ENCODE measurements at regions not wholly inside any gene's neighbourhood (a gene's known extent, or its start where the extent isn't known, plus 50 kb on each side); places are given as distances from the start of the nearest gene placed in this dataset.

DNA sequence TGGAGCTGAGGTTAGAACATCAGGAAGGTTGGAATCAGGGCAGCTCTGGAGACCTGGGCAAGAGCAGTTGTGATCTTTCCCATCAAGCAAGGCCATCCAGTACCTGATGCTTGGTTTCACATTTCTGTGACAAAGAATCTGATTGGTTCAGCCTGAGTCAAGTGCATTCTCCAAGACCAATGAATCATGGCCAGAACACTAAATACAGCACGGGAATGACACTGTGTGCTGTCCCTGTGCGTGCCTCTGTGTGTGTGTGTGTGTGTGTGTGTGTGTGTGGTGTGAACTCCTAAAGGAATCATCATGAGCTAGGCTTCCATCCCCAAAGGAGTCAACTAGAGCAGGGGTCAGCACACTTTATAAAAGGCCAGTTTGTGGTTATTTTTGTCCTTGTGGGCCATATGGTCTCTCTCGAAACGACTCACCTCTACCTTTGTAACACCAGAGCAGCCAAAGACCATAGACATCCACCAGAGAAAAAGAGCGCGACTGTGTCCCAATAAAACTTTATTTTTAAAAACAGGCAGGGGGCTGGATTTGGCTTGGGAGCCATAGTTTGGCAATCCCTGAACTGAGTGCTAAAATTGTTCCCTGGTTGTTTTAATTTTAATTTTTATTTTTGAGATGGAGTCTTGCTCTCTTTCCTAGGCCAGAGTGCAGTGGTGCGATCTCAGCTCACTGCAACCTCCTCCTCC lies 99.7 kb downstream of the INHBB start:
- Histone ChIP-seq H3K9ac (ENCODE audit: low read length) (no peak overlapping the region), H2BK12ac (ENCODE audit: low read length) (no peak overlapping the region), H3K27ac (ENCODE audit: low read depth, low read length) (no peak overlapping the region), H3K79me2 (ENCODE audit: control insufficient read depth, insufficient read depth, low read length, poor library complexity) (no peaks in the 10 kb centered on the region), H3K23ac (ENCODE audit: low read length) (no peak overlapping the region), H4K91ac (ENCODE audit: low read depth, low read length) (no peak overlapping the region), H4K12ac (ENCODE audit: low read depth, low read length) (no peak overlapping the region), H3K18ac (ENCODE audit: low read length) (no peak overlapping the region), H3K4me2 (ENCODE audit: low read length) (no peak overlapping the region), H3K9me3 (ENCODE audit: insufficient read depth, low read depth, low read length) (peaks cover 2% of the 10 kb centered on the region), H2AK5ac (ENCODE audit: low read length) (no peak overlapping the region), H3K14ac (ENCODE audit: low read length) (no peak overlapping the region), H3K4ac (ENCODE audit: low read depth, low read length) (no peak overlapping the region), H3K27me3 (ENCODE audit: insufficient read depth, low read length) (peaks cover 12% of the 10 kb centered on the region), H2BK5ac (ENCODE audit: low read depth, low read length, poor library complexity) (no peak overlapping the region), H3K79me1 (ENCODE audit: low read length) (no peaks in the 10 kb centered on the region), H4K8ac (ENCODE audit: low read depth, low read length) (no peak overlapping the region), H3K36me3 (ENCODE audit: control insufficient read depth in 1 of 2, insufficient read depth in 2 of 2, low read length in 2 of 2) (no peaks in the 10 kb centered on the region), H3K4me1 (ENCODE audit: control insufficient read depth in 1 of 2, insufficient read depth in 2 of 2, low read length in 2 of 2) (peaks cover 11 to 12% of the 10 kb centered on the region in 2 experiments), H2BK120ac (ENCODE audit: insufficient read depth, low read length, poor library complexity) (no peak overlapping the region), H3K4me3 (ENCODE audit: low read depth, low read length) (no peak overlapping the region), H2AFZ (ENCODE audit: insufficient read depth, low read length, poor library complexity) (no peak overlapping the region)
- DNase-seq: no peak
- no CpG with 5 or more reads among the region's 7 CpGs for WGBS (ENCODE audit: extremely low coverage, insufficient coverage, insufficient read length)

DNA sequence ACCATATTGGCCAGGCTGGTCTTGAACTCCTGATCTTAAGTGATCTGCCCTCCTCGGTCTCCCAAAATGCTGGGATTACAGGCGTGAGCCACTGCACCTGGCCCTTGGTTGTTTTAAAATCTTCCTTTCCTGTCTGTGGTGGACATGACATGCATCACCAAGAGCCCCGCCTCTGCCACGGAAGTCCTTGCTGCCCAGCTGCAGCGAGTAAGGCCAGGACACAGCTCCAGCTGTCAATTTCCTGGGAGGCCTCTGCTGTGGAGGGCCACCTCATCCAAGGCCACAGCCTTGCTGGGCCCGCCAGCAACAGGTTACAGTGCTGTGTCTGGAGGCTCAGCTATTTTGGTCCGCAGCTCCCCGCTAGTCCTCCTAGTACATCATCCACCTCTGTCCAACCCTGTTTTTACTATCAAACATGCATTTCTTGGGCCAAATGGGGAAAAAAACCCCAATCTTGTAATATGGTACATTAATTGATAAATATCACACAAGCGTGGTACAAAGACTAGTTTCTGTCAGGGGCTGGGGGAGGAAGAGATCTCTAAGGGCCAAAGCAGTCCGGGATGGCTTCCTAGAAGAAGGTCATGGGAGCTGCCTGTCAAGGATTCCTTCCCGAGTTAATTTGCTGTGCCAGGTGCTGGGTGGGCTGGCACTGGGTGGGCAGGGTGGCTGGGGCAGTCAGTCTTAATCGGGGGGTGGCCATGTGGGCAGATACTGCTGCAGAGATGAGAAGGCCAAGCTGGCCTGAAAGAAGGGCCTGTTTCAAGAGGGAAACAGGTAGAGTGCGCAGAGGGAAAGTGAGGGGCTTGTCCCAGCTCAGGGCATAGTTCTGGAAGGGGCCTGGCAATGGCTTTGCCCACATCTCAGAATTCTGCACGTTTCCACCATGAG lies 100.5 kb downstream of the INHBB start:
- DNase-seq: no peak
- H3K36me3 ChIP-seq (ENCODE audit: control insufficient read depth in 1 of 2, insufficient read depth in 2 of 2, low read length in 2 of 2): no peaks in the 10 kb centered on the region
- WGBS (ENCODE audit: extremely low coverage, insufficient coverage, insufficient read length): no CpG with 5 or more reads among the region's 14 CpGs
- no peak overlapping the region for H2AK5ac ChIP-seq (ENCODE audit: low read length)
- H4K12ac ChIP-seq (ENCODE audit: low read depth, low read length): no peak overlapping the region
- H4K8ac ChIP-seq (ENCODE audit: low read depth, low read length): no peak overlapping the region
- H2BK12ac ChIP-seq (ENCODE audit: low read length): no peak overlapping the region
- H3K9ac ChIP-seq (ENCODE audit: low read length): no peak overlapping the region
- H2BK5ac ChIP-seq (ENCODE audit: low read depth, low read length, poor library complexity): no peak overlapping the region
- H3K79me2 ChIP-seq (ENCODE audit: control insufficient read depth, insufficient read depth, low read length, poor library complexity): no peaks in the 10 kb centered on the region
- no peak overlapping the region for H3K4me2 ChIP-seq (ENCODE audit: low read length)
- H3K27me3 ChIP-seq (ENCODE audit: insufficient read depth, low read length): peaks cover 10% of the 10 kb centered on the region
- no peak overlapping the region for H3K4me3 ChIP-seq (ENCODE audit: low read depth, low read length)
- H4K91ac ChIP-seq (ENCODE audit: low read depth, low read length): no peak overlapping the region
- H3K4me1 ChIP-seq (ENCODE audit: control insufficient read depth in 1 of 2, insufficient read depth in 2 of 2, low read length in 2 of 2): peaks cover 11 to 12% of the 10 kb centered on the region in 2 experiments
- no peak overlapping the region for H2AFZ ChIP-seq (ENCODE audit: insufficient read depth, low read length, poor library complexity)
- no peak overlapping the region for H3K23ac ChIP-seq (ENCODE audit: low read length)
- no peak overlapping the region for H2BK120ac ChIP-seq (ENCODE audit: insufficient read depth, low read length, poor library complexity)
- no peak overlapping the region for H3K4ac ChIP-seq (ENCODE audit: low read depth, low read length)
- peaks cover 2% of the 10 kb centered on the region for H3K9me3 ChIP-seq (ENCODE audit: insufficient read depth, low read depth, low read length)
- H3K79me1 ChIP-seq (ENCODE audit: low read length): no peaks in the 10 kb centered on the region
- H3K27ac ChIP-seq (ENCODE audit: low read depth, low read length): no peak overlapping the region
- no peak overlapping the region for H3K14ac ChIP-seq (ENCODE audit: low read length)
- H3K18ac ChIP-seq (ENCODE audit: low read length): no peak overlapping the region

DNA sequence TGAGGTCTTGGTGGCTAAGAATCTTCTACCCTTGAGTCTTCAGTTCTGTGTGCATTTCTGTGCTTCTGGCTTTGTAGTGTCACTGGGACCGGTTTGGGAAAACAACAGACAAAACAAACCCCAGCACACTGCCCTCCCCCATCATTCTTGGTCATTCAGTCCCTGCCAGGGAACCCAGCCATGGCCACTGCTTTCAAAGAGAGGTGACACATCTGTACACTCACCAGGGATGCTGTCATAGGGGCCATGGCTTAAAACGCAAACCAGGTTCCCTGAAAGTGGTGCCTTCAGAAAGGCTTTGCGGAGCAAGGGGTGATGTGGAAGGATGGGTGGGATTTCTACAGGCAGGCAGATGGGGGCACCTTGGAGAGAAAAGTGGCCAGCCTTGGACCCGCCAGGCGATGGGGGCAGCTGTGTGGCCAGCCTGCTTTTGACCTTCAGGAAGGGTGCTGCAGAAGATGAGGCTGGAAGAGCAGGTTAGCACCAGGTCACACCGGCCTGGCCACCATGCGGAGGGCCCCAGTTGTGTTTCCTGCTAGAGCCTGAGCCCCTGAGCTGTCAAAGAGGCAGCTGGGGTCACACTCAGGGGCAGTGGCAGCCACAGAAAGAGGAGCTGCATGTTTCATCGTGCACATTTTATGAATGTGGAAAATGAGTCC lies 101.3 kb downstream of the INHBB start:
- Histone ChIP-seq H4K8ac (ENCODE audit: low read depth, low read length) (no peak overlapping the region), H3K27ac (ENCODE audit: low read depth, low read length) (no peak overlapping the region), H2AFZ (ENCODE audit: insufficient read depth, low read length, poor library complexity) (no peak overlapping the region)

DNA sequence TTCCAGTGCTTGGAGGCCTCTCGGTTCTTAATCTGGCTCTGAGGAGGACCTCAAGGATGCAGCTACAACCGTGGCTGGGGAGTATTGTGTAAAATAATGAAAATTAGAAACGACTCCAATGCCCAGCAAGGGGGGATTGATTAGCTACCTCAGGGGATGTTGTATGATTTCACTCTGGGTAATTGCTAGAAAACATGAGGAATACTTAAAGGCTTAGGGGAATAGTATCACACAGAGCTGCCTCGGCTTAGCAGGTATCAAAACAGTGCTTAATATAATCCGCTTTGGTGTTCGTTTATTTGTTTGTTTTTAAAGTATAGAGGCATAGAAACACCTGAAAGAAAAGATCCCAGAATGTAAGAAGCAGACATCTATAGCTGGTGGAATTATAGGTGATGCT lies 102.5 kb downstream of the INHBB start:
- no peaks in the 10 kb centered on the region for H3K27me3 ChIP-seq (ENCODE audit: insufficient read depth, low read length)
- no peak overlapping the region for H3K23ac ChIP-seq (ENCODE audit: low read length)
- H3K4me2 ChIP-seq (ENCODE audit: low read length): no peak overlapping the region
- H3K27ac ChIP-seq (ENCODE audit: low read depth, low read length): no peak overlapping the region
- no peak overlapping the region for H3K14ac ChIP-seq (ENCODE audit: low read length)
- DNase-seq: no peak
- H3K79me1 ChIP-seq (ENCODE audit: low read length): no peaks in the 10 kb centered on the region
- H3K79me2 ChIP-seq (ENCODE audit: control insufficient read depth, insufficient read depth, low read length, poor library complexity): no peaks in the 10 kb centered on the region
- no peak overlapping the region for H3K18ac ChIP-seq (ENCODE audit: low read length)
- no peak overlapping the region for H3K4me3 ChIP-seq (ENCODE audit: low read depth, low read length)
- no peaks in the 10 kb centered on the region for H3K36me3 ChIP-seq (ENCODE audit: control insufficient read depth in 1 of 2, insufficient read depth in 2 of 2, low read length in 2 of 2)
- H4K91ac ChIP-seq (ENCODE audit: low read depth, low read length): no peak overlapping the region
- H2AFZ ChIP-seq (ENCODE audit: insufficient read depth, low read length, poor library complexity): no peak overlapping the region
- peaks cover 5% of the 10 kb centered on the region for H3K9me3 ChIP-seq (ENCODE audit: insufficient read depth, low read depth, low read length)
- WGBS (ENCODE audit: extremely low coverage, insufficient coverage, insufficient read length): no CpG with 5 or more reads among the region's 6 CpGs
- no peak overlapping the region for H2BK5ac ChIP-seq (ENCODE audit: low read depth, low read length, poor library complexity)
- no peak overlapping the region for H2BK12ac ChIP-seq (ENCODE audit: low read length)
- H3K4ac ChIP-seq (ENCODE audit: low read depth, low read length): no peak overlapping the region
- H4K8ac ChIP-seq (ENCODE audit: low read depth, low read length): no peak overlapping the region
- H3K9ac ChIP-seq (ENCODE audit: low read length): no peak overlapping the region
- H2AK5ac ChIP-seq (ENCODE audit: low read length): no peak overlapping the region
- no peak overlapping the region for H2BK120ac ChIP-seq (ENCODE audit: insufficient read depth, low read length, poor library complexity)
- H4K12ac ChIP-seq (ENCODE audit: low read depth, low read length): no peak overlapping the region
- no peaks in the 10 kb centered on the region for H3K4me1 ChIP-seq (ENCODE audit: control insufficient read depth in 1 of 2, insufficient read depth in 2 of 2, low read length in 2 of 2)

More for the DNA sequence above, 101.3 kb downstream of the INHBB start:
- Histone ChIP-seq H3K9me3 (ENCODE audit: insufficient read depth, low read depth, low read length) (peaks cover 2% of the 10 kb centered on the region), H4K91ac (ENCODE audit: low read depth, low read length) (no peak overlapping the region), H3K9ac (ENCODE audit: low read length) (no peak overlapping the region), H2BK5ac (ENCODE audit: low read depth, low read length, poor library complexity) (no peak overlapping the region), H3K4me1 (ENCODE audit: control insufficient read depth in 1 of 2, insufficient read depth in 2 of 2, low read length in 2 of 2) (peaks cover 9 to 10% of the 10 kb centered on the region in 2 experiments), H3K27me3 (ENCODE audit: insufficient read depth, low read length) (peaks cover 4% of the 10 kb centered on the region), H3K14ac (ENCODE audit: low read length) (no peak overlapping the region), H3K36me3 (ENCODE audit: control insufficient read depth in 1 of 2, insufficient read depth in 2 of 2, low read length in 2 of 2) (no peaks in the 10 kb centered on the region), H4K12ac (ENCODE audit: low read depth, low read length) (no peak overlapping the region), H3K4ac (ENCODE audit: low read depth, low read length) (no peak overlapping the region), H3K79me2 (ENCODE audit: control insufficient read depth, insufficient read depth, low read length, poor library complexity) (no peaks in the 10 kb centered on the region), H2BK12ac (ENCODE audit: low read length) (no peak overlapping the region), H3K4me2 (ENCODE audit: low read length) (no peak overlapping the region), H2BK120ac (ENCODE audit: insufficient read depth, low read length, poor library complexity) (no peak overlapping the region), H3K23ac (ENCODE audit: low read length) (no peak overlapping the region), H3K79me1 (ENCODE audit: low read length) (no peaks in the 10 kb centered on the region), H2AK5ac (ENCODE audit: low read length) (no peak overlapping the region), H3K18ac (ENCODE audit: low read length) (no peak overlapping the region), H3K4me3 (ENCODE audit: low read depth, low read length) (no peak overlapping the region)
- DNase-seq: no peak
- no CpG with 5 or more reads among the region's 8 CpGs for WGBS (ENCODE audit: extremely low coverage, insufficient coverage, insufficient read length)

Measured in trophoblast cell (in vitro differentiated cells and primary cell).